ENCODE measurements at regions not wholly inside any gene's neighbourhood (a gene's known extent, or its start where the extent isn't known, plus 50 kb on each side); places are given as distances from the start of the nearest gene placed in this dataset.
A peak's percentile ranks its signal among the peaks of the same experiment; 100 is the strongest.

DNA sequence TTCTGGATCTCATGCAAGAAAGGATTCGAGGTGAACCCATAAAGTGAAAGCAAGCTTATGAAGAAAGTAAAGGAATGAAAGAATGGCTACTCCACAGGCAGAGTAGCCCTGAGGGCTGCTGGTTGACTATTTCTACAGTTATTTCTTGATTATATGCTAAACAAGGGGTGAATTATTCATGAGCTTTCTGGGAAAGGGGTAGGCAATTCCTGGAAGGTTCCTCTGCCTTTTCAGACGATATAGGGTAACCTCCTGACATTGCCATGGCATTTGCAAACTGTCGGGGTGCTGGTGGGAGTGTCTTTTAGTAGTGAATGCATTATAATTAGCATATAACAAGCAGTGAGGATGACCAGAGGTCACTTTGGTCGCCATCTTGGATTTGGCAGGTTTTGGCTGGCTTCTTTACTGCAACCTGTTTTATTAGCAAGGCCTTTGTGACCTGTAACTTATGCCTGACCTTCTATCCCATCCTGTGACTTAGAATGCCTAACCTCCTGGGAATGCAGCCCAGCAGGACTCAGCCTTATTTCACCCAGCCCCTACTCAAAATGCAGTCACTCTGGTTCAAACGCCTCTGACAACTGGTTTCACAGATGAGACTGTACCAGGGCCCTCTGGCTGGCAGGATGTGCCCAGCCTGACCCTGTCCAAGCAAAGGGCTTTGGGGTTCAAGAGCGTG, 157.7 kb upstream of the SFSWAP start:
- no peaks in the 10 kb centered on the region for H3K79me2 ChIP-seq (ENCODE audit: control insufficient read depth, insufficient read depth, low read length)
- no peak overlapping the region for H3K56ac ChIP-seq (ENCODE audit: low read length)
- H3K4me1 ChIP-seq (ENCODE audit: control insufficient read depth, low read depth, low read length): no peaks in the 10 kb centered on the region
- H2BK120ac ChIP-seq (ENCODE audit: low read depth, low read length): no peak overlapping the region
- H2AK5ac ChIP-seq (ENCODE audit: low read length): no peak overlapping the region
- H3K79me1 ChIP-seq (ENCODE audit: low read length): no peaks in the 10 kb centered on the region
- no peak overlapping the region for H3K23ac ChIP-seq (ENCODE audit: low read length)
- H3K27ac ChIP-seq (ENCODE audit: low read depth, low read length): no peak overlapping the region
- no peak overlapping the region for H3K18ac ChIP-seq (ENCODE audit: low read length)
- no peak overlapping the region for H4K5ac ChIP-seq (ENCODE audit: low read length)
- no peak overlapping the region for H3K4ac ChIP-seq (ENCODE audit: low read depth, low read length)
- WGBS (ENCODE audit: extremely low coverage, insufficient coverage, low lambda C conversion rate): no CpG with 5 or more reads among the region's 6 CpGs
- H2BK15ac ChIP-seq (replicated peaks; ENCODE audit: low read depth): no peak overlapping the region
- DNase-seq: no peak
- H3K27me3 ChIP-seq (ENCODE audit: insufficient read depth, low read length, poor library complexity): no peaks in the 10 kb centered on the region
- no peak overlapping the region for H3K4me2 ChIP-seq (ENCODE audit: low read length)
- no peak overlapping the region for H2BK5ac ChIP-seq (ENCODE audit: low read length)
- no peaks in the 10 kb centered on the region for H3K36me3 ChIP-seq (ENCODE audit: control insufficient read depth, insufficient read depth, low read length)
- no peak overlapping the region for H3K9ac ChIP-seq (ENCODE audit: low read length)
- no peak overlapping the region for H4K8ac ChIP-seq (ENCODE audit: low read depth, low read length)
- H3K4me3 ChIP-seq (ENCODE audit: low read length): no peak overlapping the region

DNA sequence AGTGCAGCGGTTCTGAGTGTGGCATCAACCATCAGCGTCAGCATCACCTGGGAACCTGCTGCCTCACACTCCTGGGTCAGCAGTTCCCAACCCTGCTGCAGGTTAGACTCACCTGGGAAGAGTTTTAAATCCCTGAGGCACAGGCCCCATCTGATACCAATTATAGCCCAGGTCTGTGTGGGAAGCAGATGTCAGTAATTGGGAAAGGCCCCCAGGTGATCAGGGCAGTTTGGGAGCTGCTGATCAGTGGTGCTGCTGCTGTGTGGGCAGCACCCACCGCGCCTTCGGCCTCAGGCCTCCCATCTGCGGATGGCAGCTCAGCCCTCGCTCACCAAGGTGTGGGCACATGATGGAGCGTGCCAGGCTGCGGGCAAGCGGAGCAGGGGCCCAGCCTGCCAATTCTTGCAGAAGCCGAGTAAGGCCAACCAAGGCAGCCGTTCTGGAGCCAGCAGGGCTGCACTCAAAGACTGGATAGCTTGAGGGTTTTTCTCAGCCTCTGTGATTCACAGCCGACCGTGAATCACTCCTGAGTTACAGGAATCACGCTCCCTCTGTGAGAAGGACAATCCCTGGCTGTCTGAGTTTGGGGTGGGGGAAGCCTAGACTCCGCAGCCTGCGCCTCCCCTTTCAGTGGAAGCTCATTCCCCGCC, 155.6 kb upstream of the SFSWAP start:
- Histone ChIP-seq H4K8ac (ENCODE audit: low read depth, low read length) (no peak overlapping the region), H3K56ac (ENCODE audit: low read length) (no peak overlapping the region), H3K23ac (ENCODE audit: low read length) (no peak overlapping the region), H2BK15ac (replicated peaks; ENCODE audit: low read depth) (no peak overlapping the region), H3K79me2 (ENCODE audit: control insufficient read depth, insufficient read depth, low read length) (no peaks in the 10 kb centered on the region), H3K27ac (ENCODE audit: low read depth, low read length) (no peak overlapping the region), H3K4me2 (ENCODE audit: low read length) (no peak overlapping the region), H3K4me1 (ENCODE audit: control insufficient read depth, low read depth, low read length) (no peaks in the 10 kb centered on the region), H4K5ac (ENCODE audit: low read length) (no peak overlapping the region), H3K9ac (ENCODE audit: low read length) (no peak overlapping the region), H2AK5ac (ENCODE audit: low read length) (no peak overlapping the region), H3K36me3 (ENCODE audit: control insufficient read depth, insufficient read depth, low read length) (no peaks in the 10 kb centered on the region), H2BK5ac (ENCODE audit: low read length) (no peak overlapping the region), H3K27me3 (ENCODE audit: insufficient read depth, low read length, poor library complexity) (no peaks in the 10 kb centered on the region), H3K79me1 (ENCODE audit: low read length) (no peaks in the 10 kb centered on the region), H3K4me3 (ENCODE audit: low read length) (no peak overlapping the region), H2BK120ac (ENCODE audit: low read depth, low read length) (no peak overlapping the region), H3K18ac (ENCODE audit: low read length) (no peak overlapping the region), H3K4ac (ENCODE audit: low read depth, low read length) (no peak overlapping the region)
- DNase-seq: no peak
- no CpG with 5 or more reads among the region's 18 CpGs for WGBS (ENCODE audit: extremely low coverage, insufficient coverage, low lambda C conversion rate)

DNA sequence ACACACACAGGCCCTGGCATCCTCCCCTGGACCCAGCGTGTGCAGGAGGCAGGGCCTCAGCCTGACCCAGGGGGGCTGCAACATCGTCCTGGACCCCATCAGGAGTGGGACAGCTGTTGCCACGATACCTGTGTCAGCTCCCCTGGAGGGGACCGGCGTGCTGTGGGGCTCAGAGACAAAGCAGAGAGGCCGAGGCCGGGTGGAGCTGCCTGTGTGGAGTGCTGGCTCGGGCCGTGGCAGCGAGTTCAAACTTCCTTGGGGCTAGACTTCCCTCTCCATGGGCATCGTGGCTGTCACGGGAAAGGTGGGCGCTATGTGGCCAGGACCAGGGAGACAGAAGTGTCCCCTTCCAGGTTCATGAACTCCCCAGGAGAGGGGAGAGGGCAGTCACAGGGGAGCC, 155.0 kb upstream of the SFSWAP start:
- H4K5ac ChIP-seq (ENCODE audit: low read length): no peak overlapping the region
- H3K18ac ChIP-seq (ENCODE audit: low read length): no peak overlapping the region
- no peak overlapping the region for H3K27ac ChIP-seq (ENCODE audit: low read depth, low read length)
- no peaks in the 10 kb centered on the region for H3K79me1 ChIP-seq (ENCODE audit: low read length)
- no peak overlapping the region for H3K4me2 ChIP-seq (ENCODE audit: low read length)
- no peak overlapping the region for H4K8ac ChIP-seq (ENCODE audit: low read depth, low read length)
- H3K23ac ChIP-seq (ENCODE audit: low read length): no peak overlapping the region
- no peak overlapping the region for H3K4ac ChIP-seq (ENCODE audit: low read depth, low read length)
- no peak overlapping the region for H2BK120ac ChIP-seq (ENCODE audit: low read depth, low read length)
- H2BK5ac ChIP-seq (ENCODE audit: low read length): no peak overlapping the region
- H3K9ac ChIP-seq (ENCODE audit: low read length): no peak overlapping the region
- H3K4me1 ChIP-seq (ENCODE audit: control insufficient read depth, low read depth, low read length): no peaks in the 10 kb centered on the region
- no peak overlapping the region for H3K56ac ChIP-seq (ENCODE audit: low read length)
- no CpG with 5 or more reads among the region's 13 CpGs for WGBS (ENCODE audit: extremely low coverage, insufficient coverage, low lambda C conversion rate)
- DNase-seq: no peak
- H3K4me3 ChIP-seq (ENCODE audit: low read length): no peak overlapping the region
- H3K79me2 ChIP-seq (ENCODE audit: control insufficient read depth, insufficient read depth, low read length): no peaks in the 10 kb centered on the region
- H3K36me3 ChIP-seq (ENCODE audit: control insufficient read depth, insufficient read depth, low read length): no peaks in the 10 kb centered on the region
- no peak overlapping the region for H2AK5ac ChIP-seq (ENCODE audit: low read length)
- no peak overlapping the region for H2BK15ac ChIP-seq (replicated peaks; ENCODE audit: low read depth)
- H3K27me3 ChIP-seq (ENCODE audit: insufficient read depth, low read length, poor library complexity): no peaks in the 10 kb centered on the region

DNA sequence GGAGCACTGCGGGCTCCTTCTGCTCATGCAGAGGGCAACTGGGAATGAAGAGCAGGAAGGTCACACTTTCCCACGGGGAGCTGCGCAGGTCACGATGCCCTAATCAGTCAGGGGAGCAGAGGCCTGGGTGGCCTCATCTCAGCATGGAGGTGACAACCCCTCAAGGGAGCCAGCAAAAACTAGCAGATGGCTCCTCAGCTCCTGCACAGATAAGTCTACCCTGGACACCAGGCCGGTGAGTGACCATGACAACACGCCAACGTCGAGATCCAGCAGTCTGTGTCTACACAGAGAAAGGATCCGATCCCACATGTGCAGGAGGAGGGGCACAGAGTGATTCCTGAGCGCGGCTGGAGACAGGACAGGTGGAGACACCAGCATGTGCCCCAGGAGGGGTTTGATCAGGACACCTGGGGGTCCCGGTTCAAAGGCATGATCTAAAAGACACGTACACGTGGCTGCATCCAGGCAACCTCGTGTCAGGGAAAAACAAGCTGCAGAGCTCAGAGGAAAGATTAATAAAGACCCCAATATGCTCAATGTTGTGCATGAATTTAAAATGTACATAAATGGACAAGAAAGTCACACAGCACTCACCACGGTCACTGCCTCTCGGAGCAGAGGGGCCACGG, 153.7 kb upstream of the SFSWAP start:
- Histone ChIP-seq H2BK15ac (replicated peaks; ENCODE audit: low read depth) (no peak overlapping the region), H4K8ac (ENCODE audit: low read depth, low read length) (no peak overlapping the region), H3K23ac (ENCODE audit: low read length) (no peak overlapping the region), H3K4me1 (ENCODE audit: control insufficient read depth, low read depth, low read length) (no peaks in the 10 kb centered on the region), H3K4me3 (ENCODE audit: low read length) (no peak overlapping the region), H3K56ac (ENCODE audit: low read length) (no peak overlapping the region), H3K79me2 (ENCODE audit: control insufficient read depth, insufficient read depth, low read length) (no peaks in the 10 kb centered on the region), H3K18ac (ENCODE audit: low read length) (no peak overlapping the region), H3K79me1 (ENCODE audit: low read length) (no peaks in the 10 kb centered on the region), H3K4me2 (ENCODE audit: low read length) (no peak overlapping the region), H2BK5ac (ENCODE audit: low read length) (no peak overlapping the region), H2BK120ac (ENCODE audit: low read depth, low read length) (no peak overlapping the region), H3K9ac (ENCODE audit: low read length) (no peak overlapping the region), H3K27ac (ENCODE audit: low read depth, low read length) (no peak overlapping the region), H3K36me3 (ENCODE audit: control insufficient read depth, insufficient read depth, low read length) (no peaks in the 10 kb centered on the region), H3K4ac (ENCODE audit: low read depth, low read length) (no peak overlapping the region), H3K27me3 (ENCODE audit: insufficient read depth, low read length, poor library complexity) (no peaks in the 10 kb centered on the region), H4K5ac (ENCODE audit: low read length) (no peak overlapping the region), H2AK5ac (ENCODE audit: low read length) (no peak overlapping the region)
- WGBS (ENCODE audit: extremely low coverage, insufficient coverage, low lambda C conversion rate): no CpG with 5 or more reads among the region's 18 CpGs
- no peak for DNase-seq

DNA sequence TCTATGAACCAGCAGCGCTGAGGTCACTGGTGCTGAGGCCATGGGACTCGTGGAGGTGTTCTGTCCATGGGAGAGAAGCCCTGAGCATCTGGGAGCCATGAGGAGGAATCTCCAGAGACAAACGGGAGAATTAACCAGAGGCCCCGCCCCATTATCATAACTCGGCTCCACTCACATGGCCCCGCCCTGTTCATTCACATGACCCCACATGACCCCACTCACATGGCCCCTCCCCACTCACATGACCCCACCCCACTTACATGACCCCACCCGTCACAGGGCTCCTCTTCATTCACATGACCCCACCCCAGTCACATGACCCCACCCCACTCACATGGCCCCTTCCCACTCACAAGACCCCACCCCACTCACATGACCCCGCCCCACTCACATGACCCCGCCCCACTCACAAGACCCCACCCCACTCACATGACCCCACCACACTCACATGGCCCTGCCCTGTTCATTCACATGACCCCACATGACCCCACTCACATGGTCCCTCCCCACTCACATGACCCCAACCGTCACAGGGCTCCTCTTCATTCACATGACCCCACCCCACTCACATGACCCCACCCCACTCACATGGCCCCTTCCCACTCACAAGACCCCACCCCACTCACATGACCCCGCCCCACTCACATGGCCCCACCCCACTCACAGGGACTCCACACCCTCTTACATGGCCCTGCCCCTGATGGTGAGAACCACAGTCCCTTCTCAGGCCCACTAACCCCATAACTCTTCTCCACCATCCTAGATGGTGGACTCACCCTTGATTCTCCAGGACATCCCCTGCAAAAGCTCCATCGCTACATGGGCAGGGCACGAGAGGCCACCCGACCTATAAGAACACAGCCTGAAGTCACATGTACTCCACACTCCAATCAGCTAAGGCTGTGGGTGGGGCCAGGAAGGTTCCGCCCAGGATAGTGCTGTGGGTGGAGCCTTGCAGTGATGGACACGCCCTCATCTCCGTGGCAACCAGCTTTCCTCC, 151.1 kb upstream of the SFSWAP start:
- DNase-seq: peak; percentile 49
- no peaks in the 10 kb centered on the region for H3K79me1 ChIP-seq (ENCODE audit: low read length)
- no peak overlapping the region for H3K4ac ChIP-seq (ENCODE audit: low read depth, low read length)

More for the DNA sequence above, 151.1 kb upstream of the SFSWAP start:
- Histone ChIP-seq H3K27me3 (ENCODE audit: insufficient read depth, low read length, poor library complexity) (no peaks in the 10 kb centered on the region), H3K56ac (ENCODE audit: low read length) (no peak overlapping the region), H3K4me2 (ENCODE audit: low read length) (no peak overlapping the region), H3K4me1 (ENCODE audit: control insufficient read depth, low read depth, low read length) (no peaks in the 10 kb centered on the region), H3K27ac (ENCODE audit: low read depth, low read length) (no peak overlapping the region), H2BK15ac (replicated peaks; ENCODE audit: low read depth) (no peak overlapping the region), H4K8ac (ENCODE audit: low read depth, low read length) (no peak overlapping the region), H3K79me2 (ENCODE audit: control insufficient read depth, insufficient read depth, low read length) (no peaks in the 10 kb centered on the region), H3K18ac (ENCODE audit: low read length) (no peak overlapping the region), H3K23ac (ENCODE audit: low read length) (no peak overlapping the region), H2BK5ac (ENCODE audit: low read length) (no peak overlapping the region), H3K9ac (ENCODE audit: low read length) (no peak overlapping the region), H2AK5ac (ENCODE audit: low read length) (no peak overlapping the region), H3K4me3 (ENCODE audit: low read length) (no peak overlapping the region), H2BK120ac (ENCODE audit: low read depth, low read length) (no peak overlapping the region), H4K5ac (ENCODE audit: low read length) (no peak overlapping the region), H3K36me3 (ENCODE audit: control insufficient read depth, insufficient read depth, low read length) (no peaks in the 10 kb centered on the region)
- WGBS (ENCODE audit: extremely low coverage, insufficient coverage, low lambda C conversion rate): no CpG with 5 or more reads among the region's 17 CpGs

Measured in mesendoderm (in vitro differentiated cells).